ENCODE measurements at regions not wholly inside any gene's neighbourhood (a gene's known extent, or its start where the extent isn't known, plus 50 kb on each side); places are given as distances from the start of the nearest gene placed in this dataset.
A peak's percentile ranks its signal among the peaks of the same experiment; 100 is the strongest.

DNA sequence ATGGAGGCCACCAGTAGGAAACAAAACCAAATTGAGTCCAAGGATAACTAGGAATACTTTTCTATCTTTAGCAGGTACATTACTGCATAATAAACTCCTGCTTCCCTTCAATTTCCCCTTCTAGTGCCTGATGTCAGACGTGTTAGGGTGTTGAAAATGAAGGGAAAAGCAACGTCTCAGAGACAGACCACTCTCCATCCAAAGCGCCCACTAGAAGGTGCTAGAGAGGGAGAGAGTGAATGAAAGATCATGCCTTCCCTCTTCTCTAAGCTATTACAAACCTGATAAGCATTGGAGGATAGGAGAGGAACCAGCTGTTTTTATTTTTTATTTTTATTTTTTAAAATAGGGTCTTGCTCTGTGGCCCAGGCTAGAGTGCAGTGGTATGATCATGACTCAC is 64.1 kb downstream of the ZNF641 start:
- DNase-seq (ENCODE audit: low spot score), result peak; percentile 72

DNA sequence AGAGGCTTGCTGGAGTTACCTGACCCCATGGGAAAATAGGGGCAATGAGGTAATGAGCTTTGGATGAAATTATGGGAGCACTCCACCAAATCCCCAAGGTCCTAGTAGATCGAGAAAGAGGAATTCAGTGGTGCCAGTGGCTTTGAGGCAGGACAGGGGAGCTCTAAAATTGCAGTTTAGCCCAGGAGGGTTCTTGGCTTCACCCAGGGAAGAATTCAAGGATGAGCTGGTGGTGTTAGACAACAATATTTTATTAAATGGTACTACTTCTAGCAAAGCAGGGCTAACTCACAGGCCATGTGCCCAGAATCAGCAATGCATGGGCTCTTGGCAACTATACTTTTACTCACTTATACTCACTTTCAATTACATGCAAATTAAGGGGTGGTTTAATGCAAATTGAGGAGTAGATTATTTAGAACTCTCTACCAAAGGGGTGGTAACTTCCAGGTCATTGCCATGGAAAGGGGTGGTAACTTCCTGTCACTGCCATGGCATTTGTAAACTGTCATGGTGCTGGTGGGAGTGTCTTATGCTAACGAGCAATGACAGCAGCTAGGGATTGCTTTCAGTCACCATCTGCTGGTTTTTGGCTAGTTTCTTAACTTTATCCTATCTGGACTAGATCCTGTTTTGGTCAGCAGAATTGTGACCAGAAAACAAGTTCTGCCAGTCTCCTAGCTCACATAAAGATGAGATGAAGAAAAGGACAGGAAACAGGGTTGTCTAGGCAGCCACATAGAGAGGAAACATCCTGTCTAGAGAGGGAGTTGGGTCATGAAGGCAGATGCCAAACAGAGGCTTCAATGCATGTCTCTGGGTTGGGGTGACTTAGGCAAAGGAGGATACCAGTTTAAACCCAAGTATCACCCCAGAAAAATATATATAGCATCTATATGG is 64.7 kb downstream of the ZNF641 start:
- peak; percentile 96 for DNase-seq (ENCODE audit: low spot score)

DNA sequence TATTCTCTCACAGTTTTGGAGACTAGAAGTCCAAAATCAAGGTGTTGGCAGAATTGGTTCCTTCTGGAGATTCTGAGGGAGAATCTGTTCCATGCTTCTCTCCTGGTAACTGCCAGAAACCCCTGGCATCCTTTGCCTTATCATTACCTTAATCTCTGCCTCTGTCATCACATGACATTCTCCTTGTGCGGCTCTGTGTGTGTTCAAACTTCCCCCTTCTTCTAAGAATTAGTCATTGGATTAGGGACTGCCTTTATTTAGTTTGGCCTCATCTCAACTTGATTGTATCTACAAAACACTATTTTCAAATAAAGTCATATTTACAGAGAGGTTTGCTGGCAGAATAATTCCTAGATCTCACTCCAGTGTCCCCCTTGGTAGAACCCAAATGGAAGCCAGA is 68.9 kb downstream of the ZNF641 start:
- DNase-seq (ENCODE audit: low spot score), result no peak

DNA sequence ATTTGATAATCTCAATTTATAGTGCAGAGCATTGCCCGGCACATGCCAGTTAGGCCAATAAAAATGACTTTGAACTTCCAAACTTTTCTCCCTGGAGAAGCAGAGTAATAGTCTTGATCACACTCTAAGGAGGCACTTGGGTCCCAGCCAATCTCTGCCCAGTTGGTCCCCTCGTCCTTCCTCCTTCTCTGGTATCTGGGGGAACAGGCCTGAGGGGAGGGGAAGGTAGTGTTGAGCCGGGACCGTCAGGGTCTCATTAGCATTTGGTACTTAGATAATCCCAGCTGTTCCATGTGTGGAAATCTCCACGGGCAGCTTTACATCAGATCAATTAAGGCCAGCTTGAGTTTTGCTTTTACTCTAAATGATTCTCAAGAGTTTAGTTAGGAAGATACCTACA is 70.1 kb downstream of the ZNF641 start:
- DNase-seq (ENCODE audit: low spot score), result no peak

DNA sequence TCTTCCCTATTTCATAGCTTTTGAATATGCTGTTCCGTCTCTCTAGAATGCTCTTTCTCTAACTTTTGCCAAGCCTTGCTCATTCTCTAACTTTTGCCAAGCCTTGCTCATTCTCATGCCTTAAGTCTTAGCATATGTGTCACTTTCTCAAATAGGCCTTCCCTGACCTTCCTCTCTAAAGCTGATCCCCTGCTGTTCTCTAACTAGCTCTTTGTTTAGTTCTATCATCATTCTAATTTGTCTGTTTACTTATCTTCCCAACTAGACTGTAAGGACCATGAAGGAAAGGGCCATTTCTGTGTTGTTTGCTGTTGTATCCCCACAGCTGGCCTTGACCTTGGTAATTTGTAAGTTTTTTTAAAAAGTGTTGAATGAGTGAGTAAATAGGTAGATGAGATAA is 71.1 kb downstream of the ZNF641 start:
- DNase-seq (ENCODE audit: low spot score), result no peak

DNA sequence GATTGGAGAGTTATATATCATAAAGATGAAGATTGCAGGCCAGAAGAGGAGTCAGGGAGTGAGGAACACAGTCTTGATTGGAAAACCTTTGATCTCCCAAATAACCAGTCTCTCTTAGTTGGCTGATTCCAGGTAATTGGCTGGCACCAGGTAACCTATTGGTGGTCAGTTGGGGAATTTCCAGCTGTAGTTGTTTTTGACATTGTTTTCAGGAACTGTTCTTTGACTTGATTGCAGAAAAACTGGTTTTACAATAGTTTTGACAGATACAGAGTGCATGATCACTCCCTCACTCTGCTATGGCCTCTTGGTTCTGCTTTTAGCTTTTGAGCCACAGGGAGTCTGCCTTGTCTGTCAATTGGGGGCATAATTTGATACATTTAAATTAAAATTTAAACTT is 71.6 kb downstream of the ZNF641 start:
- DNase-seq (ENCODE audit: low spot score), result no peak

DNA sequence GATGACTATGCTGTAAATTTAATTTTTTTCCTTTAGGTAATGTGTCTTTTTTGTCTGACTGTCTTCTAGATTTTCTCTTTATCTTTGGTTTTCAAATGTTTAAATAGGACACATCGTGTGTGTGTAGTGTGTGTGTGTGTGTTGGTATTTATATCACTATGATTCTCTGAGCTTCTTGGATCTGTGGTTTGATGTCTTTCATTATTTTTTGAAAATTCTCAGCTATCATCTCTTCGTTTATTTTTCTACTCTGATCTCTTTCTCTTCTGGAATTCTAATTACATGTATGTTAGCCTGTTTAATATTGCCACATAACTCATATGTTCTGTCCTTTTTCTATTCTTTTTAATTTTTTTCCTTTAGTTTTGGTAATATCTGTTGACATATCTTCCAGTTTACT is 73.5 kb upstream of the OR10AD1 start:
- DNase-seq (ENCODE audit: low spot score), result no peak

DNA sequence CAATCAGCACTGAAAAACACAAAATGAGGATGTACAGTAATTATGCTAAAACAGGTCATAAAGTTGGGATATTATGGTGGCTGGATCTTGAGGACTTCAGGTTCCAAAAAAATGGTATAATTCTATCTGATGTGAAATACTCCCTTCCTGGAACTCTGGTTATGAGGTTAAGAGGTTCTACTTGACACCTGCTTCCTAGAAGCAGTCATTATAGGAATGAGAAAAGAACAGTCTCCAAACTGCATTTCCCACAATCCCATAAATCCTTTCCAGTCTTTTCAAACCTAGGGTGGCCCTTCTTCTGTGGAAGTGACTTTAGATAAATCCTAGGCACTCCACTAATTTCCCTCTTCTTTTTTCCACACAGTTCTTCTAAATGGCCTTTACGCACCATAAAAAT is 63.7 kb upstream of the OR10AD1 start:
- DNase-seq (ENCODE audit: low spot score), result peak; percentile 10

DNA sequence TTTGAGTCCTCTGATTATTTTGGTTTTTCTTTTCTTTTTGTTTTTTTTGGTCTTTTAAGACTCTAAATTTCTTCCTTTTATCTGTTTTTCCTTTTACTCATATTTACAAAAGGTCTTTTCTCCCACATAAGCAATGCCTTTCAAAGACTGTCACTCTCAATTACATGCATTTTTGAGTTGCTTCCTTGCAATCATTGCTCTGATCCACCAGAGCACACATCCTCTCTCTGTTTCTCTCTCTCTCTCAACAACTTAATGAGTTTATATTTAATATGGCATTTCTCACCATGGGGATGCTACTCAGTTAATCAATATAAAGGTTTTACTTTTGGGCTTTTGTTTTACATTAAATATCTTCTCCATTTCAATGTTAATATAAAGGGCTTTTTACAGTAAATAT is 62.7 kb upstream of the OR10AD1 start:
- peak; percentile 48 for DNase-seq (ENCODE audit: low spot score)

DNA sequence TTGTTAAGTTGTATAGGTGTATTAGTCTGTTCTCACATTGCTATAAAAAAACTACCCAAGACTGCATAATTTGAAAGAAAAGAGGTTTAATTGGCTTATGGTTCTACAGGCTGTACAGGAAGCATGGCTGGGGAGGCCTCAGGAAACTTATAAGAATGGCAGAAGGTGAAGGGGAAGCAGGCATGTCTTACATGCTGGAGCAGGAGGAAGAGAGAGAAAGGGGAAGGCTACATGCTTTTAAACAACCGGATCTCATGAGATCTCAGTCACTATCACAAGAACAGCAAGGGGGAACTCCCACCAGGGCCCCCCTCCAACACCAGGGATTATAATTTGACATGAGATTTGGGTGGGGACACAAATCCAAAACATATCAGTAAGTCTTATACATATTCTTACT is 60.5 kb upstream of the OR10AD1 start:
- no peak for DNase-seq (ENCODE audit: low spot score)

DNA sequence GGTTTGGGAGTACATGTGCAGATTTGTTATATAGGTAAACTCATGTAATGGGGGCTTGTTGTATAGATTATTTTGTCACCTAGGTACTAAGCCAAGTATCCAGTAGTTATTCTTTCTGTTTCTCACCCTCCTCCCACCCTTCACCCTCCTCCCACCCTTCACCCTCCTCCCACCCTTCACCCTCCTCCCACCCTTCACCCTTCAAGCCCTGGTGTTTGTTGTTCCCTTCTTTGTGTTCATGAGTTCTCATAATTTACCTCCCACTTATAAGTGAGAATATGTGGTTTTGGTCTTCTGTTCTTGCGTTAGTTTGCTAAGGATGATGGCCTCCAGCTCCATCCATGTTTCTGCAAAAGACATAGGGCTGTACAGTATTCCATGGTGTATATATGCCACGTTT is 58.7 kb upstream of the OR10AD1 start:
- DNase-seq (ENCODE audit: low spot score), result no peak

Data from NAMALWA (cell line).